ENCODE measurements at regions not wholly inside any gene's neighbourhood (a gene's known extent, or its start where the extent isn't known, plus 50 kb on each side); places are given as distances from the start of the nearest gene placed in this dataset.

DNA sequence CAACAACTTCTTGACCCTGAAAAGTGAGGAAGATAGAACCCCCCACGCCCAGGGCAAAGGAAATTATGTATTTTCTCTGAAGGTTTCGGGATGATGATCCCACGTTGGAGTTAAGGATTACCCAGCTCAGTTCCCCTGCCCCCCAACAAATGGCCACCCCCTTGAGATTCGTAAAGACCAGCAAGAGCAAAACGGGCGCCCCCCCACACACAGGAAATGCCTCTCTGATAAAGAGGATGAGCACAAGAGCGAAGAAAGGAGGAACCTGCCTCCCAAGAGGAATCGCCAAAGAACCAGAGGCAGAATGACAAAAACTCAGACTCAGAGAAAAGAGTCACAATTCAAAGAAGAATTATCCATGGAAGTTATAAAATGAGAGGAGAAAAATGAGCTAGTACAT lies 576.9 kb downstream of the MATN1 start:
- peaks cover 3% of the 10 kb centered on the region; the same call in 1 of the 2 replicates for H3K9me3 ChIP-seq (ENCODE audit: low read length)
- H3K4me3 ChIP-seq (replicated peaks in 1 of 3; ENCODE audit: insufficient read depth in 1 of 3, low read depth in 2 of 3, low read length in 3 of 3): no peak overlapping the region
- ATAC-seq (no peak), DNase-seq (ENCODE audit: low spot score) (no peak), FAIRE-seq (no peak)
- H3K79me2 ChIP-seq (ENCODE audit: insufficient read depth, low read length): no peaks in the 10 kb centered on the region
- in situ Hi-C loops (cut with HindIII; ENCODE audit: extremely low pct_ligation_motif_present, low pct_unique_long_range_greater_than_20kb): no loop called here
- H2AFZ ChIP-seq (ENCODE audit: low read length): no peak overlapping the region
- TF ChIP-seq, protein P1, sequence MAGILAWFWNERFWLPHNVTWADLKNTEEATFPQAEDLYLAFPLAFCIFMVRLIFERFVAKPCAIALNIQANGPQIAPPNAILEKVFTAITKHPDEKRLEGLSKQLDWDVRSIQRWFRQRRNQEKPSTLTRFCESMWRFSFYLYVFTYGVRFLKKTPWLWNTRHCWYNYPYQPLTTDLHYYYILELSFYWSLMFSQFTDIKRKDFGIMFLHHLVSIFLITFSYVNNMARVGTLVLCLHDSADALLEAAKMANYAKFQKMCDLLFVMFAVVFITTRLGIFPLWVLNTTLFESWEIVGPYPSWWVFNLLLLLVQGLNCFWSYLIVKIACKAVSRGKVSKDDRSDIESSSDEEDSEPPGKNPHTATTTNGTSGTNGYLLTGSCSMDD (CRISPR knock-in tag; IDR thresholded peaks at IDR 0.05): no peak
- TF ChIP-seq, protein P2, sequence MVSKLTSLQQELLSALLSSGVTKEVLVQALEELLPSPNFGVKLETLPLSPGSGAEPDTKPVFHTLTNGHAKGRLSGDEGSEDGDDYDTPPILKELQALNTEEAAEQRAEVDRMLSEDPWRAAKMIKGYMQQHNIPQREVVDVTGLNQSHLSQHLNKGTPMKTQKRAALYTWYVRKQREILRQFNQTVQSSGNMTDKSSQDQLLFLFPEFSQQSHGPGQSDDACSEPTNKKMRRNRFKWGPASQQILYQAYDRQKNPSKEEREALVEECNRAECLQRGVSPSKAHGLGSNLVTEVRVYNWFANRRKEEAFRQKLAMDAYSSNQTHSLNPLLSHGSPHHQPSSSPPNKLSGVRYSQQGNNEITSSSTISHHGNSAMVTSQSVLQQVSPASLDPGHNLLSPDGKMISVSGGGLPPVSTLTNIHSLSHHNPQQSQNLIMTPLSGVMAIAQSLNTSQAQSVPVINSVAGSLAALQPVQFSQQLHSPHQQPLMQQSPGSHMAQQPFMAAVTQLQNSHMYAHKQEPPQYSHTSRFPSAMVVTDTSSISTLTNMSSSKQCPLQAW (CRISPR knock-in tag; IDR thresholded peaks at IDR 0.05): no peak
- TF ChIP-seq ZNF121 (CRISPR knock-in tag; IDR thresholded peaks at IDR 0.05): no peak
- no peak for TF ChIP-seq NR3C1 (CRISPR knock-in tag; IDR thresholded peaks at IDR 0.05)
- no peak for TF ChIP-seq GPN1 (CRISPR knock-in tag; IDR thresholded peaks at IDR 0.05; ENCODE audit: borderline replicate concordance)
- TF ChIP-seq ZNF7 (CRISPR knock-in tag; IDR thresholded peaks at IDR 0.05): no peak
- TF ChIP-seq, protein P3, sequence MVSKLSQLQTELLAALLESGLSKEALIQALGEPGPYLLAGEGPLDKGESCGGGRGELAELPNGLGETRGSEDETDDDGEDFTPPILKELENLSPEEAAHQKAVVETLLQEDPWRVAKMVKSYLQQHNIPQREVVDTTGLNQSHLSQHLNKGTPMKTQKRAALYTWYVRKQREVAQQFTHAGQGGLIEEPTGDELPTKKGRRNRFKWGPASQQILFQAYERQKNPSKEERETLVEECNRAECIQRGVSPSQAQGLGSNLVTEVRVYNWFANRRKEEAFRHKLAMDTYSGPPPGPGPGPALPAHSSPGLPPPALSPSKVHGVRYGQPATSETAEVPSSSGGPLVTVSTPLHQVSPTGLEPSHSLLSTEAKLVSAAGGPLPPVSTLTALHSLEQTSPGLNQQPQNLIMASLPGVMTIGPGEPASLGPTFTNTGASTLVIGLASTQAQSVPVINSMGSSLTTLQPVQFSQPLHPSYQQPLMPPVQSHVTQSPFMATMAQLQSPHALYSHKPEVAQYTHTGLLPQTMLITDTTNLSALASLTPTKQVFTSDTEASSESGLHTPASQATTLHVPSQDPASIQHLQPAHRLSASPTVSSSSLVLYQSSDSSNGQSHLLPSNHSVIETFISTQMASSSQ (IDR thresholded peaks at IDR 0.05; ENCODE audit: low read depth): no peak
- TF ChIP-seq, protein P3 (CRISPR knock-in tag; IDR thresholded peaks at IDR 0.05; ENCODE audit: borderline replicate concordance): no peak
- TF ChIP-seq ARHGAP35 (CRISPR knock-in tag; IDR thresholded peaks at IDR 0.05; ENCODE audit: borderline replicate concordance): no peak
- no peaks in the 10 kb centered on the region for H4K20me1 ChIP-seq (ENCODE audit: insufficient read depth, low read length)
- no peak overlapping the region for H3K27ac ChIP-seq (ENCODE audit: extremely low read length, insufficient read depth, low read length)
- no TSS peak for BruUV-seq (replicated peaks)
- H3K36me3 ChIP-seq (replicated peaks in 1 of 2; ENCODE audit: control insufficient read depth in 1 of 2, insufficient read depth in 2 of 2, low read length in 2 of 2): no peaks in the 10 kb centered on the region
- H3K9ac ChIP-seq (ENCODE audit: insufficient read depth, low read depth, low read length): no peak overlapping the region
- POLR2A ChIA-PET: no interaction called here
- CTCF ChIA-PET (ENCODE audit: low intra/inter-chr PET ratio, low total read pairs): no interaction called here
- no peak overlapping the region for H3K4me2 ChIP-seq (ENCODE audit: low read depth, low read length)
- 6% methylated on average over 8 of the region's 8 CpGs for WGBS (ENCODE audit: low lambda C conversion rate)
- intact Hi-C loops (cut with micrococcal nuclease; ENCODE audit: unreplicated experiment): no loop called here
- no peaks in the 10 kb centered on the region for H3K27me3 ChIP-seq (ENCODE audit: control insufficient read depth in 1 of 2, insufficient read depth in 2 of 2, low read length in 2 of 2)
- no peaks in the 10 kb centered on the region for H3K4me1 ChIP-seq (ENCODE audit: insufficient read depth, low read length)
